ENCODE measurements at regions not wholly inside any gene's neighbourhood (a gene's known extent, or its start where the extent isn't known, plus 50 kb on each side); places are given as distances from the start of the nearest gene placed in this dataset.

DNA sequence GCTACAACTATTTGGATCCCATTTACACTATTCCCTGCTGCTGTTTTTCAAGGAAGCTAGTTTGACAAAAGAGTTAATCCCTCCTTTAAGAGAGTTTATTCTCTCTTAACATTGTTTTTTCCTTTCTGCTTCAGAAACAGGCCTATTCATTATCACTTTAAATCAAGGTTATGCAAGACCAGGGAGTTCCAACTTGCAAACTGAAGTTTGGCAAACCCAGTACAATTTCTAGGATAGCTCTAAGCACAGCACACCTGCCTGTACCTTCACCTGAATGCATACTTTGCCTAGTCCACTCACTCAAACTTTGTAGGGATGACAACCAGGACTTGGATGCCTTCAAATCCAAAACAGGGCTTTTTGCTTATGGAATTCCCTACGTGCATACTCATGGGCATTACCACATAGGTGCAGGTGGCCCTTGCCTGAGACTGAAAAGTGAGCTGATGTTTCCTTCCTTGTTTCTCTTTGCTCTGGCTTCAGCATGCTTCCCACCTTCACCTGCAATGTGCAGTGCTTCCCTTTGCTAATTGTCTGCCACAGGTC is 193.8 kb upstream of the MMADHC start:
- WGBS, 4 donors = 81 to 100% (median 90%) methylated on average over 1 of the region's 1 CpG
- no peak for DNase-seq
- intact Hi-C loops (cut with DNase I) = no loop called here
- no peak overlapping the region for H3K4me3 ChIP-seq
- H3K4me1 ChIP-seq = no peaks in the 10 kb centered on the region
- H3K27ac ChIP-seq = no peak overlapping the region
- no peak for ATAC-seq
- peaks cover 0 to 10% (median 0%) of the 10 kb centered on the region in 12 donors for H3K9me3 ChIP-seq
- H3K27me3 ChIP-seq = no peaks in the 10 kb centered on the region
- no peaks in the 10 kb centered on the region for H3K36me3 ChIP-seq
- TF ChIP-seq, protein P1, sequence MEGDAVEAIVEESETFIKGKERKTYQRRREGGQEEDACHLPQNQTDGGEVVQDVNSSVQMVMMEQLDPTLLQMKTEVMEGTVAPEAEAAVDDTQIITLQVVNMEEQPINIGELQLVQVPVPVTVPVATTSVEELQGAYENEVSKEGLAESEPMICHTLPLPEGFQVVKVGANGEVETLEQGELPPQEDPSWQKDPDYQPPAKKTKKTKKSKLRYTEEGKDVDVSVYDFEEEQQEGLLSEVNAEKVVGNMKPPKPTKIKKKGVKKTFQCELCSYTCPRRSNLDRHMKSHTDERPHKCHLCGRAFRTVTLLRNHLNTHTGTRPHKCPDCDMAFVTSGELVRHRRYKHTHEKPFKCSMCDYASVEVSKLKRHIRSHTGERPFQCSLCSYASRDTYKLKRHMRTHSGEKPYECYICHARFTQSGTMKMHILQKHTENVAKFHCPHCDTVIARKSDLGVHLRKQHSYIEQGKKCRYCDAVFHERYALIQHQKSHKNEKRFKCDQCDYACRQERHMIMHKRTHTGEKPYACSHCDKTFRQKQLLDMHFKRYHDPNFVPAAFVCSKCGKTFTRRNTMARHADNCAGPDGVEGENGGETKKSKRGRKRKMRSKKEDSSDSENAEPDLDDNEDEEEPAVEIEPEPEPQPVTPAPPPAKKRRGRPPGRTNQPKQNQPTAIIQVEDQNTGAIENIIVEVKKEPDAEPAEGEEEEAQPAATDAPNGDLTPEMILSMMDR (IDR thresholded peaks at IDR 0.05) = no peak
- TF ChIP-seq POLR2A (IDR thresholded peaks at IDR 0.05) = no peak

DNA sequence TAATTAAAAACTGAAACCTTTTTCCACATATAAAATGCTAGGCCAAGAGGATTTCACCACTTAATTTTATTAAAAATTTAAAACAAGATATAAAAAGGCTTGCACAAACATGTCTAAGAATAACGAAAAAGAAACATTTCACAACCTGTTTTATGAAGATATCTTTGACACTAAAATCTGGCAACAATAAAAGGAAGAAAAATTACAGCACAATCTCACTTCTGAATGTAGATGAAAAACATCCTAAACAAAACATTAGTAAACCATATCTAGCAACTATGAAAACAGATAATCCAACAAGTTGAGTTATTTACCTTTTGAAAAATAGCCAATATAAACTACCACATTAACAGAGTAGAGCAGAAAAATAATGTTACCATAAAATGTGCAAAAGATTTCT is 185.4 kb upstream of the MMADHC start:
- no peak for ATAC-seq
- Histone ChIP-seq H3K4me3 (no peak overlapping the region), H3K9me3 (no peaks in the 10 kb centered on the region), H3K27me3 (no peaks in the 10 kb centered on the region), H3K27ac (no peak overlapping the region), H3K4me1 (no peaks in the 10 kb centered on the region), H3K36me3 (no peaks in the 10 kb centered on the region)
- TF ChIP-seq POLR2A (IDR thresholded peaks at IDR 0.05) = no peak
- TF ChIP-seq, protein P1 (IDR thresholded peaks at IDR 0.05) = no peak
- intact Hi-C loops (cut with DNase I) = no loop called here
- 63 to 72% (median 66%) methylated on average over 1 of the region's 1 CpG for WGBS, 4 donors
- no peak for DNase-seq

DNA sequence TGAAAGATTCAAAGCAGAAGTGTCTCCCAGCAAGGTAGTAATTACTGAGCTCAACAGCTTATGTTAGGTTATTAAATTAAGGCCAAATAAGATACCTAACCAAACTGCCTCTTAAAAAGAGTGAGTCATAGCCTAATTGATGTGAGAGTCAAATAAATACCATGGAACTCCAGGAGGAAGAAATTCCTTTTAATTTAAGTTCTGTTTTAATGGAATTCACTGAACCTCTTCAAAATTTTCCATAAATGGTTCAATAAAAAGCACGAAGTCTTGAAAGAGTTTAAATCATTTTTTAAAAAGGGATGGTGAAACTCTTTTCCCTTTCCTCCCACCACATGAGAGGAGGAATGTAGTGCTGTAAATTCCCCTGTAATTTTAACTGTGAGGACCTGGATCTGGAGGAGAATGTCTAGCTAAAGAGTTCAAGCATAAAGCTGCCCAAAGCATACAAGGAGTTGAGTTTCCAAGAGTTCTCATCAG is 180.8 kb upstream of the MMADHC start:
- intact Hi-C loops (cut with DNase I) = no loop called here
- ATAC-seq = no peak
- no peak overlapping the region for H3K27ac ChIP-seq
- no peaks in the 10 kb centered on the region for H3K27me3 ChIP-seq
- H3K9me3 ChIP-seq = no peaks in the 10 kb centered on the region
- TF ChIP-seq, protein P1 (IDR thresholded peaks at IDR 0.05) = no peak
- no peak for TF ChIP-seq POLR2A (IDR thresholded peaks at IDR 0.05)
- DNase-seq = no peak
- H3K36me3 ChIP-seq = no peaks in the 10 kb centered on the region
- peaks cover 0 to 6% (median 0%) of the 10 kb centered on the region in 12 donors for H3K4me1 ChIP-seq
- whole genome bisulfite sequencing, 4 donors = 49 to 63% (median 55%) methylated on average over 1 of the region's 1 CpG
- H3K4me3 ChIP-seq = no peak overlapping the region

DNA sequence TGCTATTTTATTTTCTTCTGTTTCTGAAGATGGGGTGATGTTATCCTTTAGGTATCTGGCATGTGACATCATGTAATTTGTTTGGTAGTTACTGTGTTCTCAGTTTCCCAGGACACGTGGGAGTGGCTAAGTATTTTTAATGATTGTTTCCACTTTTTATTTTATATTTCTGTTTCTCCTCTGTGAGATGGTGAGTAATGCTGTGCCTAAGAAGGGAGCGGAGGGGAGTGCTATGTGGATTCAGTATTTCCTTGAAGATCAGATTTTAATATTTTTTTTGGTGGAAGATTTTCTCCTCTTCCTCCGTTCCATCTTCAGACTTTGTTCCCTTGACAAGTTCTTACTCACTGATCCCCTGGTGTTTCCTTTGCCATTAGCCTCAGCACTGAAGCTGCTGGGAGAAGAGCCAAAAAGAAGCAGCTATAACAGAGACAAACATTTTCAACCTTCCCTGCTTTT is 180.0 kb upstream of the MMADHC start:
- no peaks in the 10 kb centered on the region for H3K36me3 ChIP-seq
- intact Hi-C loops (cut with DNase I) = no loop called here
- H3K4me1 ChIP-seq = peaks cover 0 to 6% (median 0%) of the 10 kb centered on the region in 12 donors
- peak in 1 of 4 donors; percentile 12 for ATAC-seq
- H3K9me3 ChIP-seq = no peaks in the 10 kb centered on the region
- 44 to 55% (median 53%) methylated on average over 3 of the region's 3 CpGs for WGBS, 4 donors
- peak overlapping the region in 1 of 12 donors; percentile 6 for H3K4me3 ChIP-seq
- TF ChIP-seq, protein P1 (IDR thresholded peaks at IDR 0.05) = no peak
- no peak for TF ChIP-seq POLR2A (IDR thresholded peaks at IDR 0.05)
- H3K27me3 ChIP-seq = no peaks in the 10 kb centered on the region
- no peak overlapping the region for H3K27ac ChIP-seq
- DNase-seq = no peak
